ENCODE measurements at regions not wholly inside any gene's neighbourhood (a gene's known extent, or its start where the extent isn't known, plus 50 kb on each side); places are given as distances from the start of the nearest gene placed in this dataset.

GRCh38 chr5:2378108-2378507, 373.4 kb downstream of the IRX2 start:
- 50 to 63% (median 57%) methylated on average over 7 of the region's 7 CpGs for WGBS, 3 donors
- Histone ChIP-seq H3K4me1 (no peaks in the 10 kb centered on the region), H3K9me3 (no peaks in the 10 kb centered on the region), H3K27me3 (ENCODE audit: insufficient read depth in 3 of 3, low read length in 2 of 3) (no peaks in the 10 kb centered on the region), H3K36me3 (ENCODE audit: insufficient read depth in 1 of 2, low read depth in 1 of 2) (no peaks in the 10 kb centered on the region), H3K4me3 (no peak overlapping the region), H3K27ac (no peak overlapping the region)
- TF ChIP-seq CTCF (IDR thresholded peaks at IDR 0.05), result no peak
- intact Hi-C loops (cut with DNase I), result no loop called here
- DNase-seq (no peak), ATAC-seq (no peak)

GRCh38 chr5:2376486-2376885, 375.0 kb downstream of the IRX2 start:
- H3K27ac ChIP-seq, result no peak overlapping the region
- no peaks in the 10 kb centered on the region for H3K9me3 ChIP-seq
- no peaks in the 10 kb centered on the region for H3K36me3 ChIP-seq (ENCODE audit: insufficient read depth in 1 of 2, low read depth in 1 of 2)
- H3K27me3 ChIP-seq (ENCODE audit: insufficient read depth in 3 of 3, low read length in 2 of 3), result no peaks in the 10 kb centered on the region
- no peak for TF ChIP-seq CTCF (IDR thresholded peaks at IDR 0.05)
- 93 to 95% (median 95%) methylated on average over 6 of the region's 6 CpGs for WGBS, 3 donors
- ATAC-seq, result no peak
- H3K4me1 ChIP-seq, result no peaks in the 10 kb centered on the region
- DNase-seq, result no peak
- no peak overlapping the region for H3K4me3 ChIP-seq
- intact Hi-C loops (cut with DNase I), result no loop called here

DNA sequence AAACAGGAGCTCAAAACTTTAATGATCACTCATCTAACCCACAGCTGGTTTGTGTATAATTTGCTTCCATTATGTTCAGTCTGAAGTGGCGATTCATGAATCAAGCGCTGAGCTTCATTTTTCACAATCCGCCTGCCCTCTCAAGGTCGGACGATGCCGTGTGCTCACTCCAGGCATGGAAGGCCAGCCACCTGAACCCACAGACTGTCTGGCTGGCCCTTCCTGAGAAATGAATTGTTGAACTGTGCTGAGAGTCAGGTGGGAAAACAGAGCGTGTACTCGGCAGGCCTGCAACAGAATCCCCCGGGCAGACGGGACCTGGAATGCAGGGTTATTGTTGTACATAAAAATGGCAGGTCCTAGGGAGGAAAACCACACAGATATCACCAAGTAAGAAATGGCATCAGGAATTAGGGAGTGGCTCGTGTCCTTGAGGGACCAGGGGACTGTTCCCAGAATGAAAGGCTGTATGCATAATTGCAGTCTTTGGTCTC, 375.7 kb downstream of the IRX2 start:
- intact Hi-C loops (cut with DNase I), result no loop called here
- ATAC-seq (no peak), DNase-seq (no peak)
- WGBS, 3 donors, result 55 to 64% (median 61%) methylated on average over 11 of the region's 11 CpGs
- H3K27me3 ChIP-seq (ENCODE audit: insufficient read depth in 3 of 3, low read length in 2 of 3), result no peaks in the 10 kb centered on the region
- no peak for TF ChIP-seq CTCF (IDR thresholded peaks at IDR 0.05)
- no peaks in the 10 kb centered on the region for H3K4me1 ChIP-seq
- no peaks in the 10 kb centered on the region for H3K9me3 ChIP-seq
- H3K27ac ChIP-seq, result no peak overlapping the region
- no peak overlapping the region for H3K4me3 ChIP-seq
- H3K36me3 ChIP-seq (ENCODE audit: insufficient read depth in 1 of 2, low read depth in 1 of 2), result no peaks in the 10 kb centered on the region

DNA sequence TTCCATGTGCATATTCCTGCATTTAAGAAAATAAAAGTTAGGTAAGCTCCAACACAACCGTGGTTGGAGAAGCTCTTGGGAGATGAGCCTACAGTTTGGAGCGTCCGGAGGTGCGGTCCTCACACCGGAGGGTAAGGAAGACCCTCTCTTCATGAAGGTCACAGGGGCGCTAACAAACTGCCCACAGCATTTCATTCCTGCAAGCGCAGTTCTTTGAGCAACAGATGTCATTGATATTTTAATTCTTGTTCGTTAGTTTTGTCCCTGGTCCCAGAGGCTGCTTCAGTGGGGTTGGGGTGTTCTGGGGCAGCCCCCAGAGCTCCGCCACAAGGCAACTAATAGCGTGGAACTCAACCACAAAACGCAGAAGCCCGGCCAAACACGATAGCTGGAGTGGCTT, 376.2 kb downstream of the IRX2 start:
- intact Hi-C loops (cut with DNase I), result no loop called here
- TF ChIP-seq CTCF (IDR thresholded peaks at IDR 0.05), result no peak
- Histone ChIP-seq H3K4me1 (no peaks in the 10 kb centered on the region), H3K27me3 (ENCODE audit: insufficient read depth in 3 of 3, low read length in 2 of 3) (no peaks in the 10 kb centered on the region), H3K36me3 (ENCODE audit: insufficient read depth in 1 of 2, low read depth in 1 of 2) (no peaks in the 10 kb centered on the region), H3K27ac (no peak overlapping the region), H3K4me3 (no peak overlapping the region), H3K9me3 (no peaks in the 10 kb centered on the region)
- WGBS, 3 donors, result 88 to 90% (median 89%) methylated on average over 13 of the region's 13 CpGs
- DNase-seq (no peak), ATAC-seq (no peak)

GRCh38 chr5:2374703-2375102, 376.8 kb downstream of the IRX2 start:
- 84 to 90% (median 85%) methylated on average over 13 of the region's 13 CpGs for WGBS, 3 donors
- H3K36me3 ChIP-seq (ENCODE audit: insufficient read depth in 1 of 2, low read depth in 1 of 2), result no peaks in the 10 kb centered on the region
- intact Hi-C loops (cut with DNase I), result no loop called here
- H3K27ac ChIP-seq, result no peak overlapping the region
- H3K27me3 ChIP-seq (ENCODE audit: insufficient read depth in 3 of 3, low read length in 2 of 3), result no peaks in the 10 kb centered on the region
- no peak overlapping the region for H3K4me3 ChIP-seq
- ATAC-seq, result no peak
- no peaks in the 10 kb centered on the region for H3K9me3 ChIP-seq
- TF ChIP-seq CTCF (IDR thresholded peaks at IDR 0.05), result no peak
- H3K4me1 ChIP-seq, result no peaks in the 10 kb centered on the region
- DNase-seq, result no peak
